ENCODE measurements at regions not wholly inside any gene's neighbourhood (a gene's known extent, or its start where the extent isn't known, plus 50 kb on each side); places are given as distances from the start of the nearest gene placed in this dataset.

GRCh38 chr6:1109134-1109533, 202.8 kb upstream of the FOXQ1 start:
- TF ChIP-seq CTCF (IDR thresholded peaks at IDR 0.05; ENCODE audit: low read depth, low read length), result no peak
- no peak for DNase-seq (ENCODE audit: extremely low read depth, low read depth)

- no peak for TF ChIP-seq CTCF (IDR thresholded peaks at IDR 0.05; ENCODE audit: low read depth, low read length)
- DNase-seq (ENCODE audit: extremely low read depth, low read depth), result no peak
These were observed 203.7 kb upstream of the FOXQ1 start for GRCh38 chr6:1108198-1108597.

- DNase-seq (ENCODE audit: extremely low read depth, low read depth), result no peak
- TF ChIP-seq CTCF (IDR thresholded peaks at IDR 0.05; ENCODE audit: low read depth, low read length), result no peak
These were observed 204.3 kb upstream of the FOXQ1 start for GRCh38 chr6:1107578-1107977.

GRCh38 chr6:1105833-1106400, 206.0 kb upstream of the FOXQ1 start:
- DNase-seq (ENCODE audit: extremely low read depth, low read depth), result no peak
- no peak for TF ChIP-seq CTCF (IDR thresholded peaks at IDR 0.05; ENCODE audit: low read depth, low read length)

GRCh38 chr6:1104988-1105670, 206.8 kb upstream of the FOXQ1 start:
- TF ChIP-seq CTCF (IDR thresholded peaks at IDR 0.05; ENCODE audit: low read depth, low read length), result no peak
- no peak for DNase-seq (ENCODE audit: extremely low read depth, low read depth)

- no peak for TF ChIP-seq CTCF (IDR thresholded peaks at IDR 0.05; ENCODE audit: low read depth, low read length)
- no peak for DNase-seq (ENCODE audit: extremely low read depth, low read depth)
These were observed 207.8 kb upstream of the FOXQ1 start for GRCh38 chr6:1103945-1104623.

GRCh38 chr6:1103021-1103420, 208.9 kb upstream of the FOXQ1 start:
- TF ChIP-seq CTCF (IDR thresholded peaks at IDR 0.05; ENCODE audit: low read depth, low read length), result no peak
- no peak for DNase-seq (ENCODE audit: extremely low read depth, low read depth)
